ENCODE measurements at regions not wholly inside any gene's neighbourhood (a gene's known extent, or its start where the extent isn't known, plus 50 kb on each side); places are given as distances from the start of the nearest gene placed in this dataset.

- TF ChIP-seq TAF1 (IDR thresholded peaks at IDR 0.05; ENCODE audit: borderline replicate concordance, insufficient read depth, low read length) (no peak), REST (IDR thresholded peaks at IDR 0.05; ENCODE audit: insufficient read depth in 1 of 2, low read depth in 2 of 2, low read length in 2 of 2) (no peak), SIN3A (IDR thresholded peaks at IDR 0.05; ENCODE audit: borderline replicate concordance, insufficient read depth, low read length) (no peak), FOXP2 (optimal IDR thresholded peaks at IDR 0.05; ENCODE audit: borderline replicate concordance, extremely low read depth, extremely low read length, insufficient read depth) (no peak), POLR2AphosphoS5 (IDR thresholded peaks at IDR 0.05; ENCODE audit: low read depth, low read length) (no peak)
Measured at GRCh38 chr13:21910546-21910945, 239.7 kb downstream of the FGF9 start.

GRCh38 chr13:21911646-21912298 lies 240.9 kb downstream of the FGF9 start:
- TF ChIP-seq SIN3A (IDR thresholded peaks at IDR 0.05; ENCODE audit: borderline replicate concordance, insufficient read depth, low read length) = no peak
- no peak for TF ChIP-seq POLR2AphosphoS5 (IDR thresholded peaks at IDR 0.05; ENCODE audit: low read depth, low read length)
- TF ChIP-seq REST (IDR thresholded peaks at IDR 0.05; ENCODE audit: insufficient read depth in 1 of 2, low read depth in 2 of 2, low read length in 2 of 2) = no peak
- TF ChIP-seq TAF1 (IDR thresholded peaks at IDR 0.05; ENCODE audit: borderline replicate concordance, insufficient read depth, low read length) = no peak
- TF ChIP-seq FOXP2 (optimal IDR thresholded peaks at IDR 0.05; ENCODE audit: borderline replicate concordance, extremely low read depth, extremely low read length, insufficient read depth) = no peak

GRCh38 chr13:21913010-21913409 lies 242.1 kb downstream of the FGF9 start:
- TF ChIP-seq SIN3A (IDR thresholded peaks at IDR 0.05; ENCODE audit: borderline replicate concordance, insufficient read depth, low read length) = no peak
- no peak for TF ChIP-seq TAF1 (IDR thresholded peaks at IDR 0.05; ENCODE audit: borderline replicate concordance, insufficient read depth, low read length)
- TF ChIP-seq FOXP2 (optimal IDR thresholded peaks at IDR 0.05; ENCODE audit: borderline replicate concordance, extremely low read depth, extremely low read length, insufficient read depth) = no peak
- no peak for TF ChIP-seq POLR2AphosphoS5 (IDR thresholded peaks at IDR 0.05; ENCODE audit: low read depth, low read length)
- no peak for TF ChIP-seq REST (IDR thresholded peaks at IDR 0.05; ENCODE audit: insufficient read depth in 1 of 2, low read depth in 2 of 2, low read length in 2 of 2)

GRCh38 chr13:21917086-21918015 lies 246.5 kb downstream of the FGF9 start:
- TF ChIP-seq POLR2AphosphoS5 (IDR thresholded peaks at IDR 0.05; ENCODE audit: low read depth, low read length) (no peak), FOXP2 (optimal IDR thresholded peaks at IDR 0.05; ENCODE audit: borderline replicate concordance, extremely low read depth, extremely low read length, insufficient read depth) (no peak), TAF1 (IDR thresholded peaks at IDR 0.05; ENCODE audit: borderline replicate concordance, insufficient read depth, low read length) (no peak), REST (IDR thresholded peaks at IDR 0.05; ENCODE audit: insufficient read depth in 1 of 2, low read depth in 2 of 2, low read length in 2 of 2) (no peak), SIN3A (IDR thresholded peaks at IDR 0.05; ENCODE audit: borderline replicate concordance, insufficient read depth, low read length) (no peak)
